Psoas muscle (tissue), 7 donors: ENCODE measurements at regions not wholly inside any gene's neighbourhood (a gene's known extent, or its start where the extent isn't known, plus 50 kb on each side); places are given as distances from the start of the nearest gene placed in this dataset.

Source experiments
- ATAC-seq, 4 donors: fragments of 200-7000 bp; cut with Tn5 transposase; one replicate each; pipeline ENCODE4 v1.9.1; 2020; ENCODE audit warnings: moderate library complexity in 3 of 4, mild to moderate bottlenecking in 2 of 4
- DNase-seq, 2 donors: peaks; one replicate each; pipeline ENCODE4 v3.0.0-alpha.2; 2020
- H3K27ac ChIP-seq: fragments of 200-600 bp; one replicate; pipeline ENCODE4 v1.8.0; 2022
- H3K27me3 ChIP-seq, 3 donors: fragments of 200-600 bp in 1 of 3; one replicate each; pipeline versions ENCODE4 v1.6.1 to v1.8.0; 2013 to 2022; ENCODE audit warnings: low read length in 2 of 3, mild to moderate bottlenecking in 2 of 3, moderate library complexity in 1 of 3; ENCODE audit not compliant: insufficient read depth in 3 of 3
- H3K36me3 ChIP-seq, 2 donors: fragments of 200-600 bp in 1 of 2; one replicate each; pipeline versions ENCODE4 v1.6.1 to v1.8.0; 2013 to 2022; ENCODE audit warnings: low read depth in 1 of 2, mild to moderate bottlenecking in 1 of 2, moderate library complexity in 1 of 2; ENCODE audit not compliant: insufficient read depth in 1 of 2
- H3K4me1 ChIP-seq: fragments of 200-600 bp; one replicate; pipeline ENCODE4 v1.8.0; 2022
- H3K4me3 ChIP-seq: fragments of 200-600 bp; one replicate; pipeline ENCODE4 v1.8.0; 2022; ENCODE audit warnings: mild to moderate bottlenecking
- H3K9me3 ChIP-seq: fragments of 200-600 bp; one replicate; pipeline ENCODE4 v1.8.0; 2022
- WGBS, 3 donors: extraction: QIAGEN DNeasy Blood & Tissue Kit; methylation state at CpG; one replicate each; pipeline versions ENCODE4 v1.1.6 to v1.1.7; 2013; 5-methylcytosine and 5-hydroxymethylcytosine counted together
- intact Hi-C, 2 donors: fragments of 100-400 bp; cut with DNase I; formaldehyde crosslinking; loops; one replicate each; pipeline versions ENCODE4 v1.11.0 to v1.14.2; 2022
- TF ChIP-seq, protein P1 (sequence below): fragments of 200-600 bp; IDR thresholded peaks from one replicate; pipeline ENCODE4 v1.8.0; 2022; ENCODE audit warnings: antibody characterized with exemption
- donor health status: healthy with polysubstance abuse.
- donor health status: DM: no; HTN: no; CAD: no; lungs with moderate emphysema.
- donor health status: Bipolar disorder and iron deficiency.
- donor health status: healthy.
- donor health status: DM: yes; HTN: yes; CAD: no.
- donor health status: DM: no; HTN: no; CAD: no.
- donor health status: DM: yes; HTN: yes; CAD: no.

DNA sequence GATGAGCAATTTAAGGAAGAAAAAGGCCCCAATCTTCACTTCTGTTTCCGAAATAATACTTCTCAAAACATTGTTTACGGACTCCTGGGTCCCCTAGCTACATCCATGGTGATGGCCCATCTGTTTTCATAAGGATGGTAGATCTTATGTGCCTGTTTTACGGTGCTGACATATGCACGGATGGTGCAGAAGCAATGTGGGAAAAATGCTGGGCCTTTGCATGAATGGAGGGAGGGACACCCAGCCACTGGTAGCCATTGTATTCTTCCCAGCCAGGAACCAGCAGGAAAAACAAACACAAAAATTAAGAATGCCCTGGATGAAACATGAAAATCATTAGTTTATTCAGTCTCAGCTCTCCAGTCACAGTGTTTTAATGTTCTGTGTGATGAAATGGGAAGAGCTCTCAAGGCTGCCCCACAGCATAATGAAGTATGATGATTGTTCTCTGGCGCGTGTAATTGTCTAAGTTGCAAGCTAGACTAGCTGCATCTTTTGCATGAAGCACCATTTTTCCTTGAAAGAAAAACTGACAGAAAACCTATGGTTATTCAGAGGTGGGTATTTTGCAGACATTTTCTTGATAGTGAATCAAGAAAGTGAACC lies 1201.1 kb upstream of the SLC10A2 start:
- ATAC-seq (no peak), DNase-seq (no peak)
- no peaks in the 10 kb centered on the region for H3K27me3 ChIP-seq
- H3K27ac ChIP-seq = no peak overlapping the region
- TF ChIP-seq, protein P1, sequence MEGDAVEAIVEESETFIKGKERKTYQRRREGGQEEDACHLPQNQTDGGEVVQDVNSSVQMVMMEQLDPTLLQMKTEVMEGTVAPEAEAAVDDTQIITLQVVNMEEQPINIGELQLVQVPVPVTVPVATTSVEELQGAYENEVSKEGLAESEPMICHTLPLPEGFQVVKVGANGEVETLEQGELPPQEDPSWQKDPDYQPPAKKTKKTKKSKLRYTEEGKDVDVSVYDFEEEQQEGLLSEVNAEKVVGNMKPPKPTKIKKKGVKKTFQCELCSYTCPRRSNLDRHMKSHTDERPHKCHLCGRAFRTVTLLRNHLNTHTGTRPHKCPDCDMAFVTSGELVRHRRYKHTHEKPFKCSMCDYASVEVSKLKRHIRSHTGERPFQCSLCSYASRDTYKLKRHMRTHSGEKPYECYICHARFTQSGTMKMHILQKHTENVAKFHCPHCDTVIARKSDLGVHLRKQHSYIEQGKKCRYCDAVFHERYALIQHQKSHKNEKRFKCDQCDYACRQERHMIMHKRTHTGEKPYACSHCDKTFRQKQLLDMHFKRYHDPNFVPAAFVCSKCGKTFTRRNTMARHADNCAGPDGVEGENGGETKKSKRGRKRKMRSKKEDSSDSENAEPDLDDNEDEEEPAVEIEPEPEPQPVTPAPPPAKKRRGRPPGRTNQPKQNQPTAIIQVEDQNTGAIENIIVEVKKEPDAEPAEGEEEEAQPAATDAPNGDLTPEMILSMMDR = no peak
- H3K4me1 ChIP-seq = no peaks in the 10 kb centered on the region
- WGBS, 3 donors = 87 to 94% (median 91%) methylated on average over 6 of the region's 6 CpGs
- H3K9me3 ChIP-seq = no peaks in the 10 kb centered on the region
- intact Hi-C loops = no loop called here
- H3K4me3 ChIP-seq = no peak overlapping the region
- H3K36me3 ChIP-seq = no peaks in the 10 kb centered on the region

DNA sequence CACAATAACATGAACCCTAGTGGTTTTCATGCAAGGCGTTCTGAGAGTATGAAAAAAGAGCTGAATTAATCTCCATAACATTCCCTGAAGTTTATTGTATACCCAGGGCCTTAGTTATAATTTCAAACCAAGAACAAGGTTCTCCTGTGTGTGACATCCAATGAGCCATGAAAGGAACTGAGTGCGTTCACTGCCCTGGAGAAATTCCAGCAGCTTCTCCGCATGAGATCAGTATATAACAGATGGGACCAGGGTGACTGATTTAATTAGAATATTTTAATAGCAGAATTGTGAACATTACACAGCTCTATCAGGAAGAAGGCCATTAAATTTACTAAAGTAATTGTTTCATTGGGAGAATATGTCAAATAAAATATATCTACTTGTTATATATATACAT lies 1190.5 kb upstream of the SLC10A2 start:
- H3K4me1 ChIP-seq = no peaks in the 10 kb centered on the region
- ATAC-seq (no peak), DNase-seq (no peak)
- TF ChIP-seq, protein P1 = no peak
- H3K27ac ChIP-seq = no peak overlapping the region
- WGBS, 3 donors = 41 to 47% (median 47%) methylated on average over 3 of the region's 3 CpGs
- H3K27me3 ChIP-seq = no peaks in the 10 kb centered on the region
- H3K4me3 ChIP-seq = no peak overlapping the region
- H3K36me3 ChIP-seq = no peaks in the 10 kb centered on the region
- no peaks in the 10 kb centered on the region for H3K9me3 ChIP-seq
- intact Hi-C loops = no loop called here

- Histone ChIP-seq H3K27ac (no peak overlapping the region), H3K4me1 (no peaks in the 10 kb centered on the region), H3K9me3 (no peaks in the 10 kb centered on the region), H3K36me3 (no peaks in the 10 kb centered on the region), H3K4me3 (no peak overlapping the region), H3K27me3 (no peaks in the 10 kb centered on the region)
- ATAC-seq (no peak), DNase-seq (no peak)
- 25 to 29% (median 28%) methylated on average over 5 of the region's 5 CpGs for WGBS, 3 donors
- TF ChIP-seq, protein P1 = no peak
- intact Hi-C loops = no loop called here
These were observed 1187.0 kb upstream of the SLC10A2 start for GRCh38 chr13:104253063-104253680.

DNA sequence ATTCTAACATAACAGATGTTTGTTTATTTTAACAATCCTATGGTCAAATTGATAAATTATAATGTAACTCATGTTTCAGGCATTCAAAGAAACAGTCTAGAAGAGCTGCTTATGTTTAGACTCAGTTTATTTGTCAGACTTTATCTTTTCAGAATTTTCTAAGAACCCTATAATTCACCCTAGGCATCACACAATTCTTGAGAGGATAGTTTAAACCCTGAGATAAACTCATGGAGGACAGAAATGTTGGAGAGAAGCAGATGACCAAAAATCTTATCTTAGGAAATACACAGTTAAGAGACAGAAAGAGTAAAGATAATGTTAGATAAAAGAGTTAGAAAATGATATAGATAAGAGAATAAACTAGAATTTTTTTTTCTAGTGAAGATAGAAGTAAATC lies 1185.7 kb upstream of the SLC10A2 start:
- no peak overlapping the region for H3K27ac ChIP-seq
- ATAC-seq = no peak
- TF ChIP-seq, protein P1 = no peak
- DNase-seq = no peak
- no peaks in the 10 kb centered on the region for H3K36me3 ChIP-seq
- H3K27me3 ChIP-seq = no peaks in the 10 kb centered on the region
- no peak overlapping the region for H3K4me3 ChIP-seq
- no peaks in the 10 kb centered on the region for H3K4me1 ChIP-seq
- intact Hi-C loops = no loop called here
- no peaks in the 10 kb centered on the region for H3K9me3 ChIP-seq

- H3K27ac ChIP-seq = no peak overlapping the region
- intact Hi-C loops = no loop called here
- H3K9me3 ChIP-seq = no peaks in the 10 kb centered on the region
- no peak for ATAC-seq
- DNase-seq = no peak
- H3K36me3 ChIP-seq = no peaks in the 10 kb centered on the region
- TF ChIP-seq, protein P1 = no peak
- no peaks in the 10 kb centered on the region for H3K27me3 ChIP-seq
- no peaks in the 10 kb centered on the region for H3K4me1 ChIP-seq
- H3K4me3 ChIP-seq = no peak overlapping the region
These were observed 1180.7 kb upstream of the SLC10A2 start for GRCh38 chr13:104246955-104247354.
